Progenitor cell of endocrine pancreas (in vitro differentiated cells): ENCODE measurements at regions not wholly inside any gene's neighbourhood (a gene's known extent, or its start where the extent isn't known, plus 50 kb on each side); places are given as distances from the start of the nearest gene placed in this dataset.

ENCODE experiments used
- DNase-seq: peaks from one replicate; pipeline ENCODE4 v3.0.0; 2021; ENCODE audit warnings: low spot score; ENCODE audit not compliant: unreplicated experiment
- H3K27ac Mint-ChIP-seq: 2 replicates; pipeline ENCODE4 v1.8.0; 2021; ENCODE audit warnings: mild to moderate bottlenecking, moderate library complexity, mixed read lengths
- H3K27me3 Mint-ChIP-seq: 2 replicates; pipeline ENCODE4 v1.8.0; 2021; ENCODE audit warnings: mixed read lengths
- H3K36me3 Mint-ChIP-seq: 2 replicates; pipeline ENCODE4 v1.8.0; 2022; ENCODE audit warnings: mixed read lengths; ENCODE audit not compliant: insufficient read depth
- H3K4me1 Mint-ChIP-seq: 2 replicates; pipeline ENCODE4 v1.8.0; 2021; ENCODE audit warnings: low read depth, mixed read lengths
- H3K4me3 Mint-ChIP-seq: 2 replicates; pipeline ENCODE4 v1.8.0; 2021; ENCODE audit warnings: low read depth, mild to moderate bottlenecking, moderate library complexity, mixed read lengths
- H3K9me3 Mint-ChIP-seq: 2 replicates; pipeline ENCODE4 v1.8.0; 2021; ENCODE audit warnings: low read depth, mixed read lengths
- TF ChIP-seq, protein P1 (sequence below): fragments of 200-600 bp; sonication (generic); IDR thresholded peaks from one replicate; pipeline ENCODE4 v1.5.0; 2021; ENCODE audit warnings: antibody characterized with exemption, mild to moderate bottlenecking; ENCODE audit not compliant: unreplicated experiment

DNA sequence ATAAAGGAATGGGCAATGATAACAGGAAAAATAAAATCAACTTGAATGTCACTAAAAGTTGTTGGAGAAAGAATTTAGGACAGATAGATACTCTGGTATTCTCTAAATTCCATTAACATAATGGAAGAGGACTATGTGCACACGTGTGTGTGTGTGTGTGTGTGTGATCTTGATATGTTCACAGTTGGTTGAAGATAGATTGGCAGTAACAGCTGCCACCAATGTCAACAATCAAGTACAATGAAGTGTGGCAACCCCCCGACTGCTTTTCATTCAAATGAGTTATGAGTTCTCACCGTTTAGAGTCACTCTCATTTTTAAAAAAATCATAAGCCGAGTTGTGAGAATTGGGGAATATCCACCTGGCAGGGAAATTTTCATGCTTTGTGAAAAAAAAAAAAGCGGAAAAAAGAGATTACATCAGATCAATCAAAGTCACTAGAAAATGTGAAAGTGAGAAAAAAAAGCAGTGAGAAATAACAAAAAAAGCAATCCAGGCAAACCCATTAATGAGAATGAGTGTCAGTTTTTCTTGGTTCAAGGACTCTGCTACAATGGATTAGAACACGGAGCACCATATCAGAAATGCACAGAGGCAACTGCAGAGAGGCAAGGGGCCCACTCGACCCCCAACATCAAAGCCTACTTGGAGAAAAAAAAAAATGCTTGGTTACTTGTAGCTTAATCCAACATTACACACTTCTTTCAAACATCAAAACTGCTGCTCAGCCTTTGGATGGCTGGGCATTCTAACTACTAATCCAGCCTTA lies 414.9 kb upstream of the PITX2 start:
- Mint-ChIP-seq H3K4me1 (peaks cover 12% of the 10 kb centered on the region), H3K36me3 (no peaks in the 10 kb centered on the region), H3K27ac (no peak overlapping the region), H3K4me3 (no peak overlapping the region), H3K9me3 (no peaks in the 10 kb centered on the region), H3K27me3 (no peaks in the 10 kb centered on the region)
- TF ChIP-seq, protein P1, sequence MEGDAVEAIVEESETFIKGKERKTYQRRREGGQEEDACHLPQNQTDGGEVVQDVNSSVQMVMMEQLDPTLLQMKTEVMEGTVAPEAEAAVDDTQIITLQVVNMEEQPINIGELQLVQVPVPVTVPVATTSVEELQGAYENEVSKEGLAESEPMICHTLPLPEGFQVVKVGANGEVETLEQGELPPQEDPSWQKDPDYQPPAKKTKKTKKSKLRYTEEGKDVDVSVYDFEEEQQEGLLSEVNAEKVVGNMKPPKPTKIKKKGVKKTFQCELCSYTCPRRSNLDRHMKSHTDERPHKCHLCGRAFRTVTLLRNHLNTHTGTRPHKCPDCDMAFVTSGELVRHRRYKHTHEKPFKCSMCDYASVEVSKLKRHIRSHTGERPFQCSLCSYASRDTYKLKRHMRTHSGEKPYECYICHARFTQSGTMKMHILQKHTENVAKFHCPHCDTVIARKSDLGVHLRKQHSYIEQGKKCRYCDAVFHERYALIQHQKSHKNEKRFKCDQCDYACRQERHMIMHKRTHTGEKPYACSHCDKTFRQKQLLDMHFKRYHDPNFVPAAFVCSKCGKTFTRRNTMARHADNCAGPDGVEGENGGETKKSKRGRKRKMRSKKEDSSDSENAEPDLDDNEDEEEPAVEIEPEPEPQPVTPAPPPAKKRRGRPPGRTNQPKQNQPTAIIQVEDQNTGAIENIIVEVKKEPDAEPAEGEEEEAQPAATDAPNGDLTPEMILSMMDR = no peak
- DNase-seq = no peak

DNA sequence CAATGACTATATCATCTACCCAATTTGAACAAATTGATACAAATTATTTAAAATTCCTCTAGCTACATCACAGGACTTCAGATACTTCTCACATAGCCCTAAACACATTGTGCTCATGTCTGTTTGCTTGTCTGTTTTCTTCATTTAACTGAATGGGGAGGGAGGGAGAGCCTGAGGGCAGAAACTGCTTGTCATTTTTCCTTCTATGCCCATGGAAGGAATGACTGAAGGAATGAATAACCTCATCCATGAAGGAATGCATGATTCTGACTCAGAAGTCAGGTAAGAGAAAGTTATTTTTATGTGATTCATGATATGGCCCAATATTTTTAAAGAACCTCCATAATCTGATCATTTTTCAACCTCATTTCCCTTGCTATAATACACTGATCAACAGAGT lies 418.0 kb upstream of the PITX2 start:
- no peak overlapping the region for H3K4me3 Mint-ChIP-seq
- no peak for DNase-seq
- H3K27ac Mint-ChIP-seq = no peak overlapping the region
- H3K36me3 Mint-ChIP-seq = peaks cover 1% of the 10 kb centered on the region
- H3K9me3 Mint-ChIP-seq = no peaks in the 10 kb centered on the region
- no peaks in the 10 kb centered on the region for H3K27me3 Mint-ChIP-seq
- H3K4me1 Mint-ChIP-seq = peaks cover 22% of the 10 kb centered on the region
- TF ChIP-seq, protein P1 = no peak

DNA sequence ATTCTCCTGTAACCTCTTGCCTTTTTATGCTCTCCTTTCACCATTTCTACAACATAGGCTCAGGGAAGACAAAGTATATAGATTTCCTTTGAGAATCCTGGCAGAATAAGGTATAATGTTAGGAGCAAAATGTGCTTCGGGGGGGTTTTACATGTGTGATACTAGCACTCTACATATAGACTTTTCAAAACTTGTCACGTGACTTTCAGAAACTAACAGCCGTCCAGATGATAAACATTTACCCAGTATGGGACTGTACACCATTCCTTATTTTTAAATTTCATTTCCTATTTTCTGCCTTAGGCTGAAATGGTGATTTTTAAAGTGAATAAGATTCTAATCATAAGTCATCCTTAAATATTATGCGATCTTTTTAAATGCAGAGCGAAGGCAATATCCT lies 420.4 kb upstream of the PITX2 start:
- no peaks in the 10 kb centered on the region for H3K9me3 Mint-ChIP-seq
- TF ChIP-seq, protein P1 = no peak
- H3K27me3 Mint-ChIP-seq = no peaks in the 10 kb centered on the region
- peaks cover 1% of the 10 kb centered on the region for H3K36me3 Mint-ChIP-seq
- H3K4me3 Mint-ChIP-seq = no peak overlapping the region
- no peak overlapping the region for H3K27ac Mint-ChIP-seq
- no peak for DNase-seq
- H3K4me1 Mint-ChIP-seq = peaks cover 16% of the 10 kb centered on the region

DNA sequence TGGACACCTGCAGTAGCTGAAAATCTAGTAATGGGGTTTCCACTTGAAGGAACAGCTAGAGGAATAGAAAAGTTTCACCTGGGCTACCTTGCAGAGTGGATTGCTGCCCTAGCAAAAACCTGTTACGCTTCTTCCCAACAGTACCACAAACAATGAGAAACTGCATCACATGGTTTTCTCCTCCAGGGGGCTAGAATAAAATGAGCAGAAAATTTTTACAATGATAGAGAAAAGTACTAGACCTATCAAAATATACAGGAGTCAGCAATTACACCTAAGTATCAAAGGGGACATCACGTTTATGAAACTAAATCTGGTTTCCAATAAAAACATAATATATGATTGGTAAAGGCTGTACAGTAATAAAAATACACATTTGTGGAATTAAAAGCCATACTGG lies 423.1 kb upstream of the PITX2 start:
- TF ChIP-seq, protein P1 = peak; percentile 24
- no peak overlapping the region for H3K4me3 Mint-ChIP-seq
- no peaks in the 10 kb centered on the region for H3K27me3 Mint-ChIP-seq
- peaks cover 10% of the 10 kb centered on the region for H3K4me1 Mint-ChIP-seq
- H3K9me3 Mint-ChIP-seq = peaks cover 5% of the 10 kb centered on the region
- peaks cover 1% of the 10 kb centered on the region for H3K36me3 Mint-ChIP-seq
- DNase-seq = no peak
- no peak overlapping the region for H3K27ac Mint-ChIP-seq

DNA sequence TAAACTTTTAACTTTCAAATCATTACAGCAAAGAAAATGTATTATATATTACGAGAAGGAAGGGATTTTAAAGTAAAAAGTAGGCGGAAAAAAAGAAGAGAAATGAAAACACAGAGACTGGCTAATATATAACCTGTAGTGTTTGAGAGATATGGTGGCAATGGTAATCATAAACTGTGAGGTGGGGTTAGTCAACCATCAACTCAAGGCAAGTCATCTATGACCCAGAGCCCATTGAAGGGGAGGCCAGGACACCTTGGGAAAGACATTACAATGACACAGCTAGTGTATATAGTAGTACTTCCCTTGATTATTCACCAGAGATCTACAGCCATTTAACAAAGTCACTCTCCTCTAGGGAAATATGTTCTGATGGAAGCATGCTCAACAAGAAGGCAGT lies 423.9 kb upstream of the PITX2 start:
- no peak for DNase-seq
- Mint-ChIP-seq H3K27ac (no peak overlapping the region), H3K4me3 (no peak overlapping the region), H3K36me3 (peaks cover 1% of the 10 kb centered on the region), H3K4me1 (peaks cover 10% of the 10 kb centered on the region), H3K27me3 (no peaks in the 10 kb centered on the region), H3K9me3 (peaks cover 11% of the 10 kb centered on the region)
- TF ChIP-seq, protein P1 = no peak
